ENCODE measurements at regions not wholly inside any gene's neighbourhood (a gene's known extent, or its start where the extent isn't known, plus 50 kb on each side); places are given as distances from the start of the nearest gene placed in this dataset.

- TF ChIP-seq CTCF (conservative IDR thresholded peaks at IDR 0.05 in 1 of 2, IDR thresholded peaks at IDR 0.05 in 1 of 2; ENCODE audit: low read depth in 1 of 2, low read length in 2 of 2) (no peak), EZH2 (IDR thresholded peaks at IDR 0.05; ENCODE audit: low read length, missing control alignments) (no peak)
These were observed 396.0 kb upstream of the DAB1 start for GRCh38 chr1:57819893-57820292.

GRCh38 chr1:57803586-57803985 is 379.7 kb upstream of the DAB1 start:
- no peaks in the 10 kb centered on the region for H3K36me3 ChIP-seq (ENCODE audit: control insufficient read depth, insufficient read depth, low read length)
- no peaks in the 10 kb centered on the region for H3K9me3 ChIP-seq (ENCODE audit: control insufficient read depth, insufficient read depth, low read depth, low read length)
- no peaks in the 10 kb centered on the region for H3K27me3 ChIP-seq (ENCODE audit: control insufficient read depth, insufficient read depth, low read length)
- no peak overlapping the region for H3K4me2 ChIP-seq (ENCODE audit: extremely low read depth, insufficient read depth, low read length)
- no peak overlapping the region for H3K4me3 ChIP-seq (replicated peaks in 1 of 4; ENCODE audit: control extremely low read depth in 1 of 4, insufficient read depth in 1 of 4, low read depth in 3 of 4, low read length in 4 of 4)
- H3K79me2 ChIP-seq (ENCODE audit: control insufficient read depth, insufficient read depth, low read length), result no peaks in the 10 kb centered on the region
- H4K20me1 ChIP-seq (ENCODE audit: control insufficient read depth, extremely low read depth, insufficient read depth, low read length), result no peaks in the 10 kb centered on the region
- no peak overlapping the region for H3K27ac ChIP-seq (ENCODE audit: insufficient read depth, low read length)
- H2AFZ ChIP-seq (ENCODE audit: low read length), result no peak overlapping the region
- TF ChIP-seq CTCF (conservative IDR thresholded peaks at IDR 0.05 in 1 of 2, IDR thresholded peaks at IDR 0.05 in 1 of 2; ENCODE audit: low read depth in 1 of 2, low read length in 2 of 2), result no peak
- TF ChIP-seq EZH2 (IDR thresholded peaks at IDR 0.05; ENCODE audit: low read length, missing control alignments), result no peak
- H3K4me1 ChIP-seq (ENCODE audit: control insufficient read depth, extremely low read depth, insufficient read depth, low read length), result no peaks in the 10 kb centered on the region
- H3K9ac ChIP-seq (ENCODE audit: insufficient read depth, low read length), result no peak overlapping the region
- DNase-seq (ENCODE audit: low read depth in 2 of 2), result no peak

More at GRCh38 chr1:57819893-57820292, 396.0 kb upstream of the DAB1 start:
- no peak overlapping the region for H3K4me2 ChIP-seq (ENCODE audit: extremely low read depth, insufficient read depth, low read length)
- no peaks in the 10 kb centered on the region for H3K4me1 ChIP-seq (ENCODE audit: control insufficient read depth, extremely low read depth, insufficient read depth, low read length)
- H3K27ac ChIP-seq (ENCODE audit: insufficient read depth, low read length), result no peak overlapping the region
- H3K9ac ChIP-seq (ENCODE audit: insufficient read depth, low read length), result no peak overlapping the region
- no peaks in the 10 kb centered on the region for H3K79me2 ChIP-seq (ENCODE audit: control insufficient read depth, insufficient read depth, low read length)
- H4K20me1 ChIP-seq (ENCODE audit: control insufficient read depth, extremely low read depth, insufficient read depth, low read length), result no peaks in the 10 kb centered on the region
- DNase-seq (ENCODE audit: low read depth in 2 of 2), result no peak
- no peaks in the 10 kb centered on the region for H3K27me3 ChIP-seq (ENCODE audit: control insufficient read depth, insufficient read depth, low read length)
- H2AFZ ChIP-seq (ENCODE audit: low read length), result no peak overlapping the region
- no peaks in the 10 kb centered on the region for H3K36me3 ChIP-seq (ENCODE audit: control insufficient read depth, insufficient read depth, low read length)
- H3K4me3 ChIP-seq (replicated peaks in 1 of 4; ENCODE audit: control extremely low read depth in 1 of 4, insufficient read depth in 1 of 4, low read depth in 3 of 4, low read length in 4 of 4), result no peak overlapping the region
- H3K9me3 ChIP-seq (ENCODE audit: control insufficient read depth, insufficient read depth, low read depth, low read length), result no peaks in the 10 kb centered on the region

GRCh38 chr1:57800376-57800775 is 376.5 kb upstream of the DAB1 start:
- no peak overlapping the region for H3K9ac ChIP-seq (ENCODE audit: insufficient read depth, low read length)
- no peak overlapping the region for H3K4me3 ChIP-seq (replicated peaks in 1 of 4; ENCODE audit: control extremely low read depth in 1 of 4, insufficient read depth in 1 of 4, low read depth in 3 of 4, low read length in 4 of 4)
- H3K79me2 ChIP-seq (ENCODE audit: control insufficient read depth, insufficient read depth, low read length), result no peaks in the 10 kb centered on the region
- H3K27ac ChIP-seq (ENCODE audit: insufficient read depth, low read length), result no peak overlapping the region
- H2AFZ ChIP-seq (ENCODE audit: low read length), result no peak overlapping the region
- no peak overlapping the region for H3K4me2 ChIP-seq (ENCODE audit: extremely low read depth, insufficient read depth, low read length)
- no peaks in the 10 kb centered on the region for H3K27me3 ChIP-seq (ENCODE audit: control insufficient read depth, insufficient read depth, low read length)
- no peaks in the 10 kb centered on the region for H3K4me1 ChIP-seq (ENCODE audit: control insufficient read depth, extremely low read depth, insufficient read depth, low read length)
- no peaks in the 10 kb centered on the region for H3K9me3 ChIP-seq (ENCODE audit: control insufficient read depth, insufficient read depth, low read depth, low read length)
- TF ChIP-seq CTCF (conservative IDR thresholded peaks at IDR 0.05 in 1 of 2, IDR thresholded peaks at IDR 0.05 in 1 of 2; ENCODE audit: low read depth in 1 of 2, low read length in 2 of 2) (no peak), EZH2 (IDR thresholded peaks at IDR 0.05; ENCODE audit: low read length, missing control alignments) (no peak)
- no peak for DNase-seq (ENCODE audit: low read depth in 2 of 2)
- no peaks in the 10 kb centered on the region for H4K20me1 ChIP-seq (ENCODE audit: control insufficient read depth, extremely low read depth, insufficient read depth, low read length)
- H3K36me3 ChIP-seq (ENCODE audit: control insufficient read depth, insufficient read depth, low read length), result no peaks in the 10 kb centered on the region
